ENCODE measurements at regions not wholly inside any gene's neighbourhood (a gene's known extent, or its start where the extent isn't known, plus 50 kb on each side); places are given as distances from the start of the nearest gene placed in this dataset.
"Not testable (repeated sequence)": the region's sequence is repeated elsewhere in the genome, so short reads cannot be mapped to it uniquely, and the experiment has no call there.

DNA sequence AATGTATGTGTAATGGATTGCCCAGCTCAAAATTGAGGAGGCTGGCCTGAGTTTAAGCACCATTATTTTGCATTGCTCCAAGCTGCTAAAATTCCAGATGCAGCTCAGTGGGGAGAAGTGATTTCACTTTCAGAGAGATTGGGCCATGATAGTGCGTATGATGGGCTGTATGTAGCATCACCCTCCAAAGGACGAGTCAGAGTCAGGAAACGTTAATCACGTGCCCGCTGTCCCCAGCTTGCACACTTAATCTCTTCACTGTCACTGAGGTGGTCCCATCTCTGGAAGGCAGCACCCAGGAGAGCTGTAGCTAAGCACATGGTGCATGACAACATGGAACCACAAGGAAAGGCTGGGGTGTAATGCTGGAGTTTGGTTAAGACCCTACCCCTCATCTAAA lies 337.4 kb downstream of the ANAPC1 start:
- DNase-seq: not testable (repeated sequence)

DNA sequence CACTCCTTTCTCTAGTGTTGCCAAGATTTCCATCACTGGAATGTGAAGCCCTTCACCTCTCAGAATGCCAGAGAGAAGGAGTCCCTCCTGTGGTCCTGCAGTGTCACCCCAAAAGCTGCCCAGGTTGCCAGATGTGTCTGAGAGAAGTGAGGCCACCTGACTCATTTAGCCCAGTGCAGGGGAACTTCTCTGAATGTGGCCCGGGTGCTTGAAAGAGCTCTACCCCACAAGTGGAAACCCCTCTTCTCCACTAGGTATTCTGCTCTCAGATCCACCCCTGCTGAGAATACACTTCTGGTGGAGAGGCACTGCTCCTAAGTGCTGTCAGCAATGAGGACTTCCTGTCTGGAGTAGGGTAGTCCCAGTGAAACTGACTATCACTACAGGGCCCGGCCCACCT lies 334.8 kb downstream of the ANAPC1 start:
- DNase-seq: not testable (repeated sequence)

GRCh38 chr2:111551428-111551827 lies 332.6 kb downstream of the ANAPC1 start:
- DNase-seq: not testable (repeated sequence)

DNA sequence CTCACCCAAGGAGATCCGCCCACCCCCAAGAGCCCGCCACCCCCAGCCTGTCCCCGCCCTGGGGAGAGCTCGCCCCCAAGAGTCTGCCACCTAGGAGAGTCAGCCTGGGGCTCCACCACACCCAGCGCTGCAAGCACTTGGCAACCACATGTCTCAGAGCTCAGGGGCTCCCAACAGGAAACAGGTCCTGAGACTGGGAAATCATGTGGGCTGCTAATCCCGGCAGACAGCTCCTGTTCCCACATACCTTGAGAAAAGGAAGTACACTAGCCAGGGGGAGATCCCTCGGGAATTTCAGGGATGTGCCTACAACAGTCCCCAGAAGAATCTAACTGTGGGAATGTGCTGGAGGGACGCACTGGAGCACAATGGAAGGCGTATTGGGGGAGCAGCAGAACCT lies 331.4 kb downstream of the ANAPC1 start:
- DNase-seq: not testable (repeated sequence)

- DNase-seq: not testable (repeated sequence)
Measured at GRCh38 chr2:111559301-111559700, 324.7 kb downstream of the ANAPC1 start.

- DNase-seq: not testable (repeated sequence)
Measured at GRCh38 chr2:111559814-111560213, 324.2 kb downstream of the ANAPC1 start.

- DNase-seq: not testable (repeated sequence)
Measured at GRCh38 chr2:111566068-111566467, 317.9 kb downstream of the ANAPC1 start.

GRCh38 chr2:111567233-111567632 lies 316.8 kb downstream of the ANAPC1 start:
- not testable (repeated sequence) for DNase-seq

GRCh38 chr2:111569356-111570199 lies 314.4 kb downstream of the ANAPC1 start:
- DNase-seq: not testable (repeated sequence)

DNA sequence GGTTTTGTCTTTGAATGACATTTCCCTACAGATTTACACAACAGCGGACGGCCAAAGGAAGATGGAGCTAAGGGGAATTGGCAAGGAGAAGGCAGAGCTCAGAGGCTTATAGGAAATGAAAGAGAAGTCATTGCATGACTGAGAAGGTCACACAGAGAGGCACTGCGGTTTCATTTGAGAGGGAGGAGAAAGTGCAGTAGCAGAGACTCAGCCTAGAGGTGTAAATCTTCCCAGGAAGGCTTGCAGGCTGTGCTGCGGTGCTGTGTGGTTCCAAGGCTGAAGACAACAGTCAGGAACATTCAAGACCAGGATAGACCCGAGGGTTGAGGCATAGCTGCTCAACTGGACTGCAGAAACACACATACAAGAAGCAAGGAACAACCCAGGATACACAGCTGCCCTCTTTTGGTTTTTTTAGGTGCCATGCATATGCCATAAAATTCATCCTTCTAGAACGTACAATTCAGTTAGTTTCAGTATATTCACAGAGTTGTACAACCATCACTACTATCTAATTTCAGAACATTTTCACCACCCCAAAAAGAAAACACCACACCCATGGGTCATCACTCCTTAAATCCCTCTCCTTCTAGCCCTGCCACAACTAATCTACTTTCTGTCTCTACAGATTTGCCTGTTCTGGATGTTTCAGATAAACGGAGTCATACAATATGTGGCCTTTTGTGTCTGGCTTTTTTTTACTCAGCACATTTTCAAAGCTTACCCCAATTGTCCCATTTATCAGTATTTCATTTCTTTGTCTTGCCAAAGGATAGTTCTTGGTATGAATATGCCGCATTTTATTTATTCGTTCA lies 313.5 kb downstream of the ANAPC1 start:
- DNase-seq: not testable (repeated sequence)

GRCh38 chr2:111574803-111575202 lies 309.2 kb downstream of the ANAPC1 start:
- DNase-seq: not testable (repeated sequence)

DNA sequence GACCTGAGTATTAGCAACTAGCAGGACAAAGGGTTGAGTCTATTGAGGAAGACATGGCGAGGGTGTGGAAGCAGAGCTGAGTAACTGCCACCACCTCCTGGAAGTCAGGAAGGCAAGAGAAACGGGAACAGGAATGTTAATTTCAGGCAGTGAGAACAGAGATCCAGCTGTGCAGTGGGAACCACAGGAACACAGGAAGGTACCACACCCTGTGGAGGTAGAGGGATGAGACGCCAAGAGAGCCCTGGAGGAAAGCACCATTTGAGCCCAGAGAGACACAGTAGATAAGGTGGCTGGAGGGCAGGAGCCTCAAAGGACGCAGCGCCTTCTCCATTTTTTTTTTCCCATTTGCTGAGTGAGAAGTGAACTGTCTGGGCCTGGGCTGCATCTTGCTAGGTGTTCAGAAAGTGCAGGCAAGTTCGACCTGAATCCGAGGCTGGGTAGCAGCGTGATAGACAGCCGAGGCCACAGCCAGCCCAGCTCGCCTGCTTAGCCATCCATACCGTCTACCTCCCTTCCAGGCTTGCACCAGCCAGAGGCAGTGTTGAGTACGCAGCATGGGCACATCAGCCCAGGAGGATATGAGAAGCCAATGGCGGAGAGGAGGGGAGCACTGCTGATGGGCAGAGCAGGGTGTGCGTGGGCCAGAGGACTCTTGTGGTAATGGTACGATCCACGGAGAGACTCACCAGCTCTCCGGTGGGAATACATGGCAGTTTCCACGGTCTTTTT lies 306.7 kb downstream of the ANAPC1 start:
- not testable (repeated sequence) for DNase-seq

DNA sequence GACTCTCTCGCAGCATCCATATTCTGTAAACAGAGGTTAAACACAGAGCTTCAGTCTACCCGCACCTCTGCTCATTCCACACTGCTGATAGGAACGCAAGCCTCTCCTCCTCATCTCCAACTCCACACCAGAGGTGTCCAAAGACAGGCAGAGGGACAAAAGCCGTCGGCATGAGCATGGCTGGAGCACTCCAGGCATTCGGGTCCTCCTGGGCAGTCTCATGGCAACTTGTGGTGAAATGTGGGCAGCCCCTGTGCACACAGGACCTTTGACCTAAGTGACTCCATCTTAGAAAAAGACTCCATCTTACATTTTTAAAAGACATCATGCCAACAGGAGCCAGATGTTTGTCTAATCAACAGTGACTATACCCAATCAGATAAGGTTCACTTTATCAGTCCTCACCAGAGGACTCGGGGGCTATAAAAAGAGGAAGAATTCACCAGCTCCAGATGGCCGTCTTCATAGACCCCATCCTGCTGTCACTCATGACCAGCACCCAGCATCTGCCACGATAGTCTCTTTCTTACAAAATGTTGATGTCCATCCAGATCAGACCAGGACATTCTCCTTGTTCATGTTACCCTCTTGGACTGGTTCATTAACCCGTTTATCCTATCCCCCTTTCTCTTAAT lies 304.4 kb downstream of the ANAPC1 start:
- not testable (repeated sequence) for DNase-seq

DNA sequence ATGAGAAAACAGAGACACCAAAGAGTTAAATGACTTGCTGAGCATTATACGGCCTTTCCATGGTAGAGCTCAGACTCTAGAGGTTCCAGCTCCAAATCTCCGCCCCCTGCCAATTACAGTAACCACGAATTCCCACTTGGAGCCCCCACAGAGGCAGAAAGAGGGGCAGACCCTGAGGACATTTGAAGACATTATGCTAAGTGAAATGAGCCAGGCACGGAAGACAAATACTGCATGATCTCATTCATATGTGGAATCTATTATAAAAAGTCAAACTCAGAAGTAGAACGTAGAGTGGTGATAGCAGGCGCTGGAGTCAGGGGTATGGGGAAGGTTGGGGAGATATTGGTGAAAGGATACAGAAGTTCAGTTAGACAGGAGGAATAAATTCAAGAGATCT lies 303.4 kb downstream of the ANAPC1 start:
- DNase-seq: not testable (repeated sequence)

- not testable (repeated sequence) for DNase-seq
Measured at GRCh38 chr2:111582090-111582489, 301.9 kb downstream of the ANAPC1 start.

- not testable (repeated sequence) for DNase-seq
Measured at GRCh38 chr2:111583480-111583879, 300.5 kb downstream of the ANAPC1 start.

GRCh38 chr2:111584540-111584939 lies 299.5 kb downstream of the ANAPC1 start:
- not testable (repeated sequence) for DNase-seq

DNA sequence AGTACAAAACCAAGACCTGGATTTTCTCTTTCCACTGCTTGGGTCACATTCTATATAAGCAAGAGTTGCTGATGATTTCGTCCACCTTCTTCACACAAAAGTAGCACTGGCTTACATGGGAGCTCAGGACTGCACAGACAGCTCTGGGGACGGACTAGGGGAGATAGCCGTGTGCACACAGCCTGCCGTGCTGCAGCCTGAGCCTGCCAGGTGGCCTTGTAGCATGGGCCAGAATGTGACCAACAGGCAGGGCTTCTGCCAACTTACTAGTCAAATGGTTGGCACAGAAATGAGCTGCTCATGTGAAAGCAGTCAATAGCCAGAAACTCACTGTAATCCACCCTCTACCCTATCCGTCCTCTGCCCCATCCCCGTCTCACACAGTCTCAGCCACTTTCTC lies 299.0 kb downstream of the ANAPC1 start:
- DNase-seq: not testable (repeated sequence)

- DNase-seq: not testable (repeated sequence)
Measured at GRCh38 chr2:111586014-111586413, 298.0 kb downstream of the ANAPC1 start.

DNA sequence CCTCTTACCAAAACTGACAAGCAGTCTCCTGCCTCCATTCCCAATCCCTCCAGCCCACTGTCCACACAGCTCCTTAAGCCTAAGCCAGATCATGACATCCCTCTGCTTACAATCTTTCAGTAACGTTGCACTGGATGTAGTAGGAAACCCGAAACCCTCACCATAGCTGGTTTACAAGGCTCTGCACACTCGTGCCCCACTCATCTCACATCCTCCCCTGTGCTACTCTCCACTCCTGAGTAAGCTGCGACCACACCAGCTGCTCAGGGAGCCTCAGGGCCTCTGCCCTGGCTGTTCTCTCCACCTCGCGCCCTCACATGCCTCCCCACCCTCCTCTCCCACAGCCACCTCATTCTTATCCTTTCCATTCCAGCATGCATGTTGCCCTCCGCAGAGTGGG lies 288.9 kb downstream of the ANAPC1 start:
- DNase-seq: not testable (repeated sequence)

- not testable (repeated sequence) for DNase-seq
Measured at GRCh38 chr2:111596808-111597705, 286.9 kb downstream of the ANAPC1 start.

Measured in CD4-positive, alpha-beta T cell treated with Interleukin-15 for 1 hour (primary cell).